ENCODE measurements at regions not wholly inside any gene's neighbourhood (a gene's known extent, or its start where the extent isn't known, plus 50 kb on each side); places are given as distances from the start of the nearest gene placed in this dataset.

GRCh38 chr1:238465449-238465848 is 574.7 kb upstream of the ZP4 start:
- TF ChIP-seq, protein P1, sequence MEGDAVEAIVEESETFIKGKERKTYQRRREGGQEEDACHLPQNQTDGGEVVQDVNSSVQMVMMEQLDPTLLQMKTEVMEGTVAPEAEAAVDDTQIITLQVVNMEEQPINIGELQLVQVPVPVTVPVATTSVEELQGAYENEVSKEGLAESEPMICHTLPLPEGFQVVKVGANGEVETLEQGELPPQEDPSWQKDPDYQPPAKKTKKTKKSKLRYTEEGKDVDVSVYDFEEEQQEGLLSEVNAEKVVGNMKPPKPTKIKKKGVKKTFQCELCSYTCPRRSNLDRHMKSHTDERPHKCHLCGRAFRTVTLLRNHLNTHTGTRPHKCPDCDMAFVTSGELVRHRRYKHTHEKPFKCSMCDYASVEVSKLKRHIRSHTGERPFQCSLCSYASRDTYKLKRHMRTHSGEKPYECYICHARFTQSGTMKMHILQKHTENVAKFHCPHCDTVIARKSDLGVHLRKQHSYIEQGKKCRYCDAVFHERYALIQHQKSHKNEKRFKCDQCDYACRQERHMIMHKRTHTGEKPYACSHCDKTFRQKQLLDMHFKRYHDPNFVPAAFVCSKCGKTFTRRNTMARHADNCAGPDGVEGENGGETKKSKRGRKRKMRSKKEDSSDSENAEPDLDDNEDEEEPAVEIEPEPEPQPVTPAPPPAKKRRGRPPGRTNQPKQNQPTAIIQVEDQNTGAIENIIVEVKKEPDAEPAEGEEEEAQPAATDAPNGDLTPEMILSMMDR (IDR thresholded peaks at IDR 0.05) = no peak
- TF ChIP-seq POLR2A (IDR thresholded peaks at IDR 0.05) = no peak
- no peak for TF ChIP-seq EP300 (IDR thresholded peaks at IDR 0.05)

All from upper lobe of left lung (tissue), 4 donors.